NOMO-1 (cell line): ENCODE measurements at regions not wholly inside any gene's neighbourhood (a gene's known extent, or its start where the extent isn't known, plus 50 kb on each side); places are given as distances from the start of the nearest gene placed in this dataset.

ENCODE experiments used
- DNase-seq, 2 experiments: peaks; one replicate each; lab custom pipeline; 2025; ENCODE audit not compliant: unreplicated experiment in 2 of 2; lab: John Stamatoyannopoulos, UW

DNA sequence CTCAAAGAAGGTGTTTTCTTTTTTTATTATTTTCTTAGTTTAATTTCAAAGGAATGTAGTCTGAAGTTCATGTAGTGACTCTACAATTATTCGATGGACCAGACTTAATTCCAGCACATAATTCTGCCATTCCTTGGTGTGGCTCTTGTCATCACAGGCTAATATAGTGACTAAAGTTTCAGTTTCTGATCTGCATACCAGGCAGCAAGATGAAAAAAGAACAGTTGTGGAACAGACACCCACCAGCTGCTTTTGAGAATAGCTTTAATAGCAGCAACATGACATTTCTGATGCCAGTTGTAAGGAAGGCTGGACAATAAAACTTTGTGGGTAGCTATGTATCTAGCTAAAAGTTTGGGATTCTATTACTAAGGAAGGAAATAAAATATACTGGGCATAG is 676.3 kb upstream of the GRAMD2B start:
- no peak for DNase-seq

DNA sequence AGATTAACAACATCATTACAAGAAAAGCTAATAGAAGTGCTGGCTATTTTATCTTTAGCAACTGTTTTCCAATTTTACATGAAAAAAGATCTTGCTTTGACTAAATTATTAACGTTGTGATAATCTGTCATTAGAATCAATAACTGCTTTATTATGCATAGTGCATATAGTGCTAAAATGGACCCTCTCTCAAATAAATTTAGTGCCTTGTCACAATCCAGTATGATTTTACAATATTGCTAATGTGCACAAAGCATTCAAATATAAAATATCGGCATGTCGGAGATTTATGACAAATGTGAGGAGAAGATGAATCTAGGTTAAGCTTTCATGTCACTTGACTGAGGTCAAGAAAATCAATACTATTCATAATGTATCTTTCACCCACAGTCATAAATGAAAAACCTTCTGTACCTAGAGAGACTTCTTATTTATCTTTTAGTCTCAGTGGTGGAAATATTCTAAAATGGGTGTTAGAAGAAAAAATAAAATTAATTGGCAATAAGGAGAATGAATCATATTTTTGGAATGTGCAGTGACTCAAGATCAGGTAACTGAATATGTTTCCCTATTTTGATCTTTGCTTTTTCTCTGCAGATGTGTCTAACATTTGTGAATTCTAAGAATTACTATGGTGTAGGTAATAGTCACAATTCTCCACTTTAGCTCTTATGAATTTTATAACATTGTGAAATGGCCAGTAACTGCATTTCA is 672.9 kb upstream of the GRAMD2B start:
- no peak for DNase-seq

DNA sequence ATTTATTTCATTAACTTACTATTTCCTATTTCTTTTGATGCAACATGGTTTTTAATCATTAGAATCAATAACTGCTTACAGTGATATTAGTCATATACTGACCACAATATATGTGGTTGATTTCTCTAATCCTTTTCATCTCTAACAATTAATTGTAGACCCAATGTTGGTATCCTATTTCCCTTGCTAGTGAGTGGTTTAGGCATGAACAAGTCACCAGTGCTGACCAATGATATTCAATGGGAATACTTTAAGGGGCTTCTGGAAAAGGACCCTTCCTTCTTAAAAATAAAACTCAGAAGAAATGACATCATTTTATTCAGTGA is 672.4 kb upstream of the GRAMD2B start:
- DNase-seq: no peak

DNA sequence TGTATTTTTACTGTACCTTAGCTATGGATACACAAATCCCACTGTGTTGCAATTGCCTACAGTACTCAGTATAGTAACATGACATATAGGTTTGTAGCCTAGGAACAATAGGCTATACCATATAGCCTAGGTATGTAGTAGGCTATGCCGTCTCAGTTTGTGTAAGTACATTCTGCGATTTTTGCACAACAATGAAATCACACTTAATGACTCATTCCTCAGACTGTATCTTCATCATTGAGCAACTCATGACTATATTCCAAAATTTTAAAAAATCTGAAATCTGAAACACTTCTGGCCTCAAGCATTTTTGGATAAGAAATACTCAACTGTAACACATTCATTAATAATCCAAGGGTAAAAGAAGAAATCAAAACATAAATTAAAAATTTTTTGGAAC is 666.8 kb upstream of the GRAMD2B start:
- no peak for DNase-seq

DNA sequence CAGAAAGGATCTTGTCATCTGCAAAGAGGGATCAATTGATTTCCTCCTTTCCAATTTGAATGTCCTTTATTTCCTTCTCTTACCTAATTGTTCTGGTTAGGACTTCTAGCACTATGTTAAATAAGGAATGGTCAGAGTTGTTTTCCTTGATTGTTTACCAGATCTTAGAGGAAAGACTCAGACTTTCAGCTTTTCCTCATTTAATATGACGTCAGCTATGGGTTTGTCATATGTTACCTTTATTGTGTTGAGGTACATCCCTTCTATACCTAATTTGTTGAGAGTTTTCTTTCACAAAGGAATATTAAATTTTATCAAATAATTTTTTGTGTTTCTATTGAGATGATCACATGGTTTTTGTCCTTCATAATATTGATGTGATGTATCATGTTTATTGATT is 656.5 kb upstream of the GRAMD2B start:
- no peak for DNase-seq

DNA sequence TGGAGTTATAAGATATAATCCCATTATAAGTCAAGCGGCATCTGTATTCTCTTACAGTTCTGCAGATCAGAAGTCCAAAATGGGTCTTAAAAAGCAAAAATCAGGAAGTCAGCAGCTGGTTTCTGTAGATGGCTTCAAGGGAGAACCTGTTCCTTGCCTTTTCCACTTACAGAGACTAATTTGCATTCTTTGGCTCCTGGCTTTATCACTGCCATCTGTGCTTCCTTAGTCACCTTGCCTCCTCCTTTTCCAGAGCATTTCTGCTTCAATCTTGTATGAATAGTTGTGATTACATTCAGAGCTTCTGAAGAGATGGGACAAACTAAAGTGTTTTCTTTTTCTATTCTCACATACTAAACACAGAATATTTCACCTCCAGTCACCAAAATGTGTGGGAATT is 647.3 kb upstream of the GRAMD2B start:
- DNase-seq: no peak

DNA sequence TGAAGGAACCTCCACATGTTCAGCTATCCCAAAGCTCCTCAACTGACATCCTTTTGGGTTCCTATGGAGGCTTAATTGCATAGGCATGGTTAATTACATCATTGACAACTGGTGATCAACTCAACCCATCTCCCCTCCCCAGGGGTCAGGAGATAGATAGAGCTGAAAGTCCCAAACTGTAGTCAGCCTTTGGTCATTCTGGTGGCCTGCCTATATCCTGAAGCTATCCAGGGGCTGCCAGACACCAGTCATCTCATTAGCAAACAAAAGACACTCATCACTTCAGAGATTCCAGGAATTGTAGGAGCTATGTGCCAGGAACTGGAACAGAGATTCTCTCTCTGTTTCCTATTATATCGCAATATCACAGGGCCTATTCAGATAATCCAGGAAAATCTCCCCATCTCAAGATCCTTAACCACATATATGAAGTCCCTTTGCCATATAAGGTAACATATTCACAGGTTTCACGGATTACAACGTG is 646.5 kb upstream of the GRAMD2B start:
- DNase-seq: no peak

DNA sequence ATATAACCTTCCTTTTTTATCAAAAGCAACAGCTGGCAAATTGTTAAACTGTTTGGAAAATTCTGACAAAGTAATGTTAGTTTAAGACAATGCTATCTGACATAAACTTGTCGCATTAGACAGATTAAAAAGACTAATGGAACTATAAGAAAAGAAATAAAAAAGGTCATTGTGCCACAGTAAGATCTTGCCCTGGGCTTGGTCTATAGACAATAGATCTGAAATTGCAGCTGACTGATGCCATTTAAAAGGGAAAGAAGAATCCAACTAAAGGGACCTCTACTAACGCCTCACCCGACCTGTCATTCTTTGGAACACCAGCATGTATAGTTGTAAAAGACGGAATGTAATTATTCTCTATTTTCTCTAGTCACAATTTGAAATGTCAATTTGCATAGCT is 644.4 kb upstream of the GRAMD2B start:
- no peak for DNase-seq

DNA sequence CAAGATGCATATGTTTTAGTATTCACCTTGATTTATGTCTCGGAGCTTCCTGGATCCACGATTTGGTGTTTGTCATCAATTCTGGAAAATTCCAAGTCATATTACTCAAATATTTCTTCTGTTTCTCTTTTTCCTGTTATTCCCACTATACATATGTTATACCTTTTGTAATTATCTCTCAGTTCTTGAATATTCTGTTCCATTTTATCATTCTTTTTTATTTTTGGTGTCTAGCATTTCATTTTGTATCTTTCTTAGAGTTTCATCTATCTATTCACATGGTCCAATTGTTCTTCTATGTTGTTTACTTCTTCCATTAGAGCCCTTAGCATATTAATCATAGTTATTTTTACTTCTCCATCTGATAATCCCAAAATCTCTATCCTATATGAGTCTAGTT is 637.8 kb upstream of the GRAMD2B start:
- no peak for DNase-seq

DNA sequence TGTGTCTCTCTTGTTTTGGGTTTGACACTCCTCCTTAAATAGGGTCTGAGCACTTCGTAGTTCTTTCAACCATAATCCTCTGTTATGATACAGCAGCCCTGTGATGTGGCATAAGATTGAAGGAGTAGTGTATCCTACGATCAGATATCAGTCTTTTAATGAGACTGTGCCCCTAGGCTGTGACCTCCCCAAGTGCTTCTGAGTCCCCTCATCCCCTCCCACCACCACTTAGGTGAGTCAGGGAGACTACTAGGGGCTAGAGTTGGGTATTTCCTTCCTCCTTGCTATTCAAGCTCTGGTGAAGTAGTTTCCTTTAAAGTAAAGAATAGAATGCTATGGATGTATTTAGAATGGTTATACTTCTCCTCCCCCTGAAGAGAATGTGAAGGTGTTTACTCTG is 637.2 kb upstream of the GRAMD2B start:
- no peak for DNase-seq

DNA sequence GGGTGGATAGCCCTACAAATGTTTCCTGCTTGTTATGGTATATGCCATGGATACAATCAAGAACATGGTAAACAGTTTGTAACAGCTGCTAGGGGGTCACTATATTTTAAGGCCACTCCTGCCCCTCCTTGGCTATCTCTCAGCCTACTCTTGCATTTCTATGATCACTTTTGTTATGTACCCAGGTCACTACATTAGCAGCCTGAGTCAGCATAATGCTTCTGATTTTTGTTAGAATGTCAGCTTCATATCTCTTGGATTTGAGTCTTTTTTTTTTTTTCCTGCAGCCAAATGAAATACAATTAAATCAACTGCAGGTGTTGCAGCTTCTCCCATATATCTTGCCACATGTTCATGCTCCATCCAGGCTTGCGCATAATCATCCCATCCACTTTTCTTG is 629.7 kb upstream of the GRAMD2B start:
- no peak for DNase-seq

DNA sequence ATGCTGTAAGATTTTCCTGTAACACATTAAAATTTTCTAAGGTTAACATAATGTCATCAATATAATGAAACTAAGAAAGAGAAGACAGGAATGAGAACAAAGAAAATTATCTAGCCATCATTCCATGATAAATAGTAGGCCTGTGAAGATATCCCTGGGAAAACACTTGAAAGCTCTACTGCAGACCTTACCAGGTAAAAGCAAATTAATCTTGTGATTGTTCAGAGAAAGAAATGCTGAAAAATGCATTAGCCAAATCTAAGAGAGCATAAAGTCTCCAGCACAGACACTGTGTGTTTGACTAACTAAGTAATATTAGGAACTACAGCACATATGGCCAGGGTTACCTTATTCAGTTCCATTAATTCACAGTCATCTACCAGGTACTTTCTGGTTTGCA is 628.3 kb upstream of the GRAMD2B start:
- DNase-seq: no peak

DNA sequence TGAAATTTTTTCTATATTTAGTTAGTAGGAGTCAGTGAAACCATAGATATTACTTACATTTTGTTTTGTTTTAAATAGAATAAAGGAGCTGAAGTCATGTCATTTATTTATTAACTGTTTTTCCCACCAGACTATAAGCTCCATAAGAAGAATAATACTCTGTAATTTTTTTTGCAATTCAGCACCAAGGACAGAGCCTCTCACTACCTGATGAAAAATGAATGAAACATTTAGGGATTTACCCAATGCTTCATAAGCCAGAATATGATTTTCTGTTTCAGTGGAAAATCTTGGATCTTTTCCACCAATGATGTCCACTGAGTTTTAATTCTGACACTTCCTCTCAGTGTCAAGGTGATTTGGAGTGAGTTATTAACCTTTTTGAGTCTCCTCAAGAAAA is 624.9 kb upstream of the GRAMD2B start:
- no peak for DNase-seq

DNA sequence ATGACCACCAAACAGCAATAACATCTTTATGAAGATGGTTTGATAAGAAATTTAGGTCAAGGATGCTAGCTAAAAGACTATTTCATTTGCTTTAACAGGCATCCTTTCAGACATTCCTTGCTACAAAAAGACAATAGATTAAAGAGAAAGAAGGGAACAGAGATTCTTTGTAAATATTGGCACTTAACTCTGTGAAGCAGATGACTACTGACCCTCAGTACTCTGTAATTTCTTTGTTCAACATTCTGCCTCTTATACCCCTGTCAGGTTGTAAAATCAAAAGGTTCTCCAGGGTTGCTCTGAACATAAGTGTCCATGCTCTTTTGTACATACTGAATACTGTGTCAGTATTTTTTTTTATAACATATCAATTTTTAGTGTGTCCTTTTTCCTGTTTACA is 610.6 kb upstream of the GRAMD2B start:
- DNase-seq: no peak

DNA sequence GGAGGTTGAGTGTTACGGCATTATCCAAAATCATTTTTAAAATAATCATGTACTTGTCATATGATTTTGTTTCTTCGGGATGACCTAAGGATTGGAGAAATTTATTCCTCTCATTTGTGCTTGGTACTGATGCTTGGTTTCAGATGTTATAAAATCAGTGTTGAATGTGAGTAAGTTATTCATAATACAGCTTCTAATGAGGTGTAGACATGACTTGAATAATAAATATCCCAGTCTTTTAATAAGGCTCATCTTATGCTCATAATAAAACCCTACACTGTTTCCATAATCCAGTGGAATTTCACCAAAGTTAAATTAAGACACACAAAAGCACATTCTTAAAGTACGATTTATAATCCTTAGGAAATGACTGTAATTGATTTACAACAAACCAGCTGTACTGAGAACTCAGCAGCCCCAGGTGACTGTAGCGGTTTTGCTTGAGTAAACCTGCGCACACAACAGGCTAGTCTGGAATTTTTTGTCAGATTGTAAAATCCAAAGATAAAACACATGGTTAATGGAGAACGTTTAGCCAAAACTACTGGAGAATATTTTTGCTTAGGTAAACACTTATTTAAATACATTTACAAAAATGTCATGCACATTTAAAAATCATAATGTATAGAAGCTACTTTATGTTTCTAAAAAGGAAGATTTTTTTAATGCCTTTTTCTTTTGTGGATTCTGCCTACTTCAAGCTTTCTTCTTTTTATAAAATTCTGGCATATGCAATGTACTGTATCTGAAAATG is 609.8 kb upstream of the GRAMD2B start:
- no peak for DNase-seq

DNA sequence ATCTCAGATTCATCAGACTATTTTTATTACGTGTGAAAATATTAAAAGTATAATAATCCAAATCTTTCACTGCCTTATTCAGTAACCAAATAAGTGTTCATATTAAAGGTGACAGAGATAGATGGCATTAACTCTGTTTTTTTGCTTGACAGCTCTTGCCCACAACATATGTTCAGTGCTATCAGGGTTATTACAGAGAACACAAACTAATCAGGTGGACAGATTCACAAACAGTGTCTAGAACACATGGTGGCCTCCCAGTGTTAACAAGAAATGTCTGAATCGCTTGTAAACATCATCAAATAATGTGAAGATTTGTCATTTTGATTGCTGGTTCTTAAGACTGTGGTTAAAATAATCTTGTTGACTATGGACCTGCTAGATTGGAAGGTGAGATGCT is 609.1 kb upstream of the GRAMD2B start:
- DNase-seq: no peak

DNA sequence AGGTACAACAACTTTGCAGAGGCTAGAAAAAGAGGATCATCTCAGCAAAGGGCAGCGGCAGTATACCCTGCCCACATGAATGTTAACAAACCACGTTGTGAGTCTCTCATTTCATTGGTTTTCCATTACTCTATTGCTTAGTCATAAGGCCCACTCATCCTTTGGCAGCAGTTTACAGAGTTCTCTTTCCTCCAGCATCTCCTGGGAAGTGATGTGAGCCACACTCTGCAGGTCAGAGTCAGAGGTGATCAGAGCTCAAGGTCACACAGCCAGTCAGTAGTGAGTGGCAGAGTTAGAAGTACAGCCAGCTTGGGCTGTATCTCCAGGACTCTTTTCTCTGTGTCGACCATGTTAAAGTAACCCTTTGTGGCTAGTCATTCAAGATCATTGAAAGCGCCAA is 599.6 kb upstream of the GRAMD2B start:
- DNase-seq: no peak

DNA sequence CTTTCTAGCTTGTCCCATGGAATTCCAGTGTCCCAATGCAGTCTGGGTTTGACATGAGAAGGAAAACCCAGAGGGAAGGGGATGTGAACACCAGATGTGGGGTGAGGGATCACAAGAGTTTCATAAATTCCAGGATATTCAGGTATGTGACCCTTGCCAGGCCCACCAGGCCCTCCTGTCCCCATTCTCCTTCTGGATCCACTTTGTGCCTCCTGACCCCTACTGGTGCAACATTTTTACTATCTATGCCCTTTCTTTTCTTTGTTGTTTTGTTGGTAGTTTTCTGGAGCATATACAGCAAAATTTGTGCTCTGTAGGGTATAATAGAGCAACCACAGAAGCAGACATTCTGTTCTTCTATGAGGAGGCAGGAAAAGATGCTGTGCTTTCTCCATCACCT is 597.0 kb upstream of the GRAMD2B start:
- DNase-seq: no peak

DNA sequence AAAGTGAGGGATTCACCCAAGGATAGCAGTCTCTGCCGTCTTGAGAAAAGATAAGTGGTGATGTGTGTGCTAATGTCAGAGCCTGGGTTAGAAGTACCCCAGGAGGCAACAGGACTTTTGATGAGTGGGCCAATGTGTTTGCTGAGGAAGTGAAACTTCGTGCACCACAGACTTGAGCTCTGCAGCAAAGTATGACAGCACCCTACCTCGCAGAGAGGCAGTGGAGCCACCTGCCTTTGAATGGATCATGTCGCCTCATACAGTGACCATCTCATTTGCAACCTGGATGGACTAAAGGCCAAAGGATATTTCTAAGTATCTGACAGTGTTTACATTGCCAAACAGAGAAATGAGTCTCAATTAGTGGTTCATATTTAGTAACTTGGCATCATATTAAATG is 593.9 kb upstream of the GRAMD2B start:
- DNase-seq: no peak

DNA sequence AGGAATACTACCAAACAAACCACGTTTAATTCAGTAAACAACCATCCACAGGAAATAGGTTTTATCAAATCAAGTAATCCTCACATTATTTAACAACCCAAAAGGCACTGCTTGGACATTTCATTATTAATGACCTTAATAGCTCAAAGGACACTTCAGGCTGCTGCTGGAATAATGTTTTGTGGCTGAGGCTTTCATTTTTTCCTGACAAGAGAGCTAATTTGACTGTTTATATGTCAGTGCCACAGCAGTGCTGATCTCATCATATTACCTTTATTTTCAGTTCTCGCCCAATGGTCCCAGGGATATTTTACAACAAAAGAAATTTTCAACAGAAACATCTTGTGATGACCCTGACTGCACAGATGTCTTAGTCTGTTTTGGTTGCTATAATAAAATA is 589.8 kb upstream of the GRAMD2B start:
- DNase-seq: no peak

DNA sequence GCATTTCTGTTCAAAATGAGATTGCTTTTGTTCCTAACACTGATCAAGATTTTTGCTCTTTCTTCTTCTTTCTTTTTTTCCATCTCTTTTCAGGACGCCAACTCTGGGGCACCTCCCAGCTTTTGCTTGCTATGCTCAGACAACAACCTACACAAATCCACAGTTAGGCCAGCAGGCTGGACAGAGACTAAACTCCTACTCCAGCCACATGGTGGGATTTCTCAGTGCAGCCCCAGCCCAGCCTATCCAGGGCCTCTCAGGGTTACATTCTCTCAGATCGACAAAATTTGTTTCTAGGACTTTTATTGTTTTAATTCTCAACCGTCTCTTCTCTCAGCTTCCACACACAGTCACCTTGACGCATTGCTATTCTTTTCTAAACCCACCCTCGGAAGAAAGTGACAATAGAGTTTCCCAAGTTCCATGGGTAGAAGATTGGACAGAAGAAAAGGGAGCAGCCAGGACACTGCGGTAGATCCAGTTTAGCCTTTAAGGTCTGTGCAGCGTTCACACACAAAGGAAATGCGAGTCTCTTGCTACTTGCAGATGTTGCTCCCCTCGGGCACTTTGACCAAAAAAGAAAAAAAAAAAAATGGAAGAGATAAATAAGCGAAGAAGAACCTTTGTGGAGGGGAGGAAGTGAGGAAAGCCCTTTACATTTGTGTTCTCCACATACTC is 588.6 kb upstream of the GRAMD2B start:
- DNase-seq: no peak
